GM12878 (cell line): ENCODE measurements at regions not wholly inside any gene's neighbourhood (a gene's known extent, or its start where the extent isn't known, plus 50 kb on each side); places are given as distances from the start of the nearest gene placed in this dataset.
A peak's percentile ranks its signal among the peaks of the same experiment; 100 is the strongest.

ENCODE experiments used
- ATAC-seq: fragments of 200-7000 bp; cut with Tn5 transposase; 3 replicates; pipeline ENCODE4 v1.9.1; 2020; ENCODE audit warnings: mild to moderate bottlenecking, moderate library complexity
- BruUV-seq: library from RNA; stranded (reverse); fragments of 400-500 nt; replicated peaks from 2 replicates; lab custom pipeline; 2021; lab: Mats Ljungman, UMichigan
- CTCF ChIA-PET: fragments of 300-600 bp; sonication (Branson Sonifier 250); formaldehyde crosslinking; extraction: SDS; loops from one replicate; lab custom pipeline; 2021; ENCODE audit warnings: inconsistent platforms; lab: Yijun Ruan, JAX
- POLR2A ChIA-PET: fragments of 350-600 bp; formaldehyde crosslinking; extraction: SDS; loops from one replicate; lab custom pipeline; 2021; ENCODE audit warnings: inconsistent platforms; lab: Charles Lee
- RAD21 ChIA-PET: fragments of 300-600 bp; sonication (Branson Sonifier 250); formaldehyde crosslinking; loops from one replicate; lab custom pipeline; 2023; ENCODE audit warnings: antibody characterized with exemption; ENCODE audit not compliant: unreplicated experiment; lab: Charles Lee
- SMC1A ChIA-PET: fragments of 300-600 bp; sonication (Branson Sonifier 250); formaldehyde crosslinking; loops from one replicate; lab custom pipeline; 2023; ENCODE audit not compliant: unreplicated experiment, uncharacterized antibody; lab: Charles Lee
- DNase-seq: peaks from one replicate; pipeline ENCODE4 v3.0.0-alpha.2; 2011; ENCODE audit warnings: low read depth, low spot score
- FAIRE-seq: peaks from 3 replicates; lab custom pipeline; 2011; peaks lifted over from hg19 to GRCh38; lab: Jason Lieb, UNC
- H2AFZ ChIP-seq: 2 replicates; pipeline ENCODE4 v1.6.0; 2011; ENCODE audit warnings: low read depth, low read length, control low read depth; ENCODE audit not compliant: control insufficient read depth
- H3K27ac ChIP-seq: 2 replicates; pipeline ENCODE4 v1.5.1; 2011; ENCODE audit warnings: control low read depth; ENCODE audit not compliant: control insufficient read depth, insufficient read depth
- H3K27me3 ChIP-seq, 2 experiments: replicated peaks in 1 of 2; 2 replicates each; pipeline versions ENCODE4 v1.6.0 to v1.6.1; 2011; ENCODE audit warnings: low read length in 1 of 2; ENCODE audit not compliant: control insufficient read depth in 2 of 2, insufficient read depth in 2 of 2
- H3K36me3 ChIP-seq, 2 experiments: 2 replicates each; pipeline ENCODE4 v1.5.1; 2011; ENCODE audit warnings: low read length in 1 of 2; ENCODE audit not compliant: control insufficient read depth in 2 of 2, insufficient read depth in 2 of 2
- H3K4me1 ChIP-seq: 2 replicates; pipeline ENCODE4 v1.6.1; 2011; ENCODE audit warnings: mild to moderate bottlenecking, low read length, moderate library complexity, mixed read lengths; ENCODE audit not compliant: control insufficient read depth, insufficient read depth
- H3K4me2 ChIP-seq: 2 replicates; pipeline ENCODE4 v1.6.0; 2011; ENCODE audit warnings: control low read depth; ENCODE audit not compliant: control insufficient read depth, insufficient read depth
- H3K4me3 ChIP-seq: fragments of 200-600 bp; sonication (generic); 2 replicates; pipeline ENCODE4 v1.5.1; 2016
- H3K79me2 ChIP-seq: 2 replicates; pipeline ENCODE4 v1.6.0; 2011; ENCODE audit warnings: low read length; ENCODE audit not compliant: control insufficient read depth, insufficient read depth
- H3K9ac ChIP-seq: 2 replicates; pipeline ENCODE4 v1.8.0; 2011; ENCODE audit warnings: low read length, control low read depth, mixed read lengths; ENCODE audit not compliant: control insufficient read depth, insufficient read depth
- H3K9me3 ChIP-seq: replicated peaks from 3 replicates; pipeline ENCODE4 v1.5.1; 2011; ENCODE audit warnings: mild to moderate bottlenecking, low read length; ENCODE audit not compliant: control insufficient read depth, insufficient read depth
- H4K20me1 ChIP-seq: 2 replicates; pipeline ENCODE4 v1.6.0; 2011; ENCODE audit not compliant: control insufficient read depth, insufficient read depth
- CBX5 ChIP-seq: sonication (generic); IDR thresholded peaks from 2 replicates; pipeline ENCODE4 v1.6.1; 2016; ENCODE audit warnings: low read depth, moderate library complexity, mild to moderate bottlenecking, inconsistent platforms
- MEF2A ChIP-seq: IDR thresholded peaks from 2 replicates; pipeline ENCODE4 v1.6.1; 2011; ENCODE audit warnings: low read depth, mild to moderate bottlenecking, low read length, moderate library complexity; ENCODE audit not compliant: insufficient read depth
- ZBTB33 ChIP-seq: fragments of 450-650 bp; IDR thresholded peaks from 2 replicates; pipeline ENCODE4 v1.6.1; 2017; ENCODE audit warnings: mild to moderate bottlenecking
- ZBTB4 ChIP-seq: fragments of 450-650 bp; formaldehyde crosslinking; IDR thresholded peaks from 2 replicates; pipeline ENCODE4 v1.4.0; 2022; ENCODE audit warnings: mild to moderate bottlenecking, moderate library complexity
- WGBS: methylation state at CpG from one replicate; pipeline ENCODE4 v1.1.6; 2016; ENCODE audit warnings: low lambda C conversion rate; ENCODE audit not compliant: insufficient replicate concordance, insufficient coverage; ENCODE audit errors: missing lambda C conversion rate; 5-methylcytosine and 5-hydroxymethylcytosine counted together
- in situ Hi-C: fragments of 300-500 bp; cut with MboI; formaldehyde crosslinking; loops from 9 replicates; pipeline ENCODE4 v1.14.3; 2018; ENCODE audit warnings: mixed read lengths
- intact Hi-C: fragments of 100-400 bp; cut with micrococcal nuclease; formaldehyde crosslinking; loops from one replicate; pipeline ENCODE4 v1.14.2; 2022; ENCODE audit not compliant: unreplicated experiment

- CTCF ChIA-PET = interaction anchor here (1.3 kb wide), 1 partner anchor 16 kb away, joined by 3 read pairs; no protein-coding TSS in a partner anchor
- WGBS = 53% methylated on average over 1 of the region's 1 CpG
- in situ Hi-C loops = no loop called here
These were observed 182.3 kb upstream of the STK17B start for GRCh38 chr2:196353717-196354116.

More at GRCh38 chr2:196353717-196354116, 182.3 kb upstream of the STK17B start:
- Histone ChIP-seq H3K4me1 (no peaks in the 10 kb centered on the region), H3K36me3 (peaks cover 5 to 16% of the 10 kb centered on the region in 2 experiments), H3K4me3 (no peak overlapping the region), H3K27me3 (no peaks in the 10 kb centered on the region), H2AFZ (no peak overlapping the region), H3K4me2 (no peak overlapping the region), H3K79me2 (peaks cover 11% of the 10 kb centered on the region), H3K9me3 (peaks cover 28% of the 10 kb centered on the region), H3K27ac (no peak overlapping the region), H4K20me1 (no peaks in the 10 kb centered on the region), H3K9ac (no peak overlapping the region)
- ChIA-PET SMC1A (interaction anchor here (0.7 to 1.2 kb wide), 2 partner anchors 11 to 17 kb away, joined by 3 read pairs; no protein-coding TSS in a partner anchor), POLR2A (no interaction called here), RAD21 (no interaction called here)
- no peak for DNase-seq
- peak; percentile 78; the same call in 1 of the 2 replicates for TF ChIP-seq CBX5
- no peak for TF ChIP-seq MEF2A
- no peak for TF ChIP-seq ZBTB4
- no peak for TF ChIP-seq ZBTB33
- FAIRE-seq = no peak
- intact Hi-C loops = no loop called here
- BruUV-seq = no TSS peak
- no peak for ATAC-seq
